Activated gamma-delta T cell treated with anti-CD3 and anti-CD28 coated beads, Interleukin-2, amount 50 U/mL, for 16 hours (primary cell): ENCODE measurements at regions not wholly inside any gene's neighbourhood (a gene's known extent, or its start where the extent isn't known, plus 50 kb on each side); places are given as distances from the start of the nearest gene placed in this dataset.
"Not testable (repeated sequence)": the region's sequence is repeated elsewhere in the genome, so short reads cannot be mapped to it uniquely, and the experiment has no call there.

ENCODE experiments used
- DNase-seq: peaks from one replicate; pipeline ENCODE4 v3.0.0-alpha.2; 2020; ENCODE audit warnings: low read depth

GRCh38 chr12:76292891-76293290, 55.3 kb downstream of the BBS10 start:
- DNase-seq: not testable (repeated sequence)

GRCh38 chr12:76292305-76292704, 55.9 kb downstream of the BBS10 start:
- DNase-seq: not testable (repeated sequence)

GRCh38 chr12:76290963-76291859, 57.0 kb downstream of the BBS10 start:
- no peak for DNase-seq

GRCh38 chr12:76288218-76288617, 60.0 kb downstream of the BBS10 start:
- DNase-seq: no peak

- no peak for DNase-seq
These were observed 63.1 kb downstream of the BBS10 start for GRCh38 chr12:76284816-76285750.

- no peak for DNase-seq
These were observed 65.5 kb downstream of the BBS10 start for GRCh38 chr12:76282744-76283143.

GRCh38 chr12:76277480-76277879, 70.7 kb downstream of the BBS10 start:
- no peak for DNase-seq

GRCh38 chr12:76276499-76277151, 71.6 kb downstream of the BBS10 start:
- DNase-seq: no peak

GRCh38 chr12:76275511-76276093, 72.6 kb downstream of the BBS10 start:
- no peak for DNase-seq

GRCh38 chr12:76274420-76275083, 73.7 kb downstream of the BBS10 start:
- DNase-seq: no peak

GRCh38 chr12:76272287-76272686, 75.9 kb downstream of the BBS10 start:
- DNase-seq: no peak

- DNase-seq: no peak
These were observed 77.4 kb downstream of the BBS10 start for GRCh38 chr12:76270657-76271358.

- DNase-seq: no peak
These were observed 79.9 kb downstream of the BBS10 start for GRCh38 chr12:76268267-76268666.

- no peak for DNase-seq
These were observed 81.4 kb downstream of the BBS10 start for GRCh38 chr12:76266797-76267196.

- no peak for DNase-seq
These were observed 82.6 kb downstream of the BBS10 start for GRCh38 chr12:76265424-76266180.

GRCh38 chr12:76264611-76265012, 83.6 kb downstream of the BBS10 start:
- no peak for DNase-seq

- DNase-seq: no peak
These were observed 84.5 kb downstream of the BBS10 start for GRCh38 chr12:76263696-76264095.

- no peak for DNase-seq
These were observed 87.8 kb downstream of the BBS10 start for GRCh38 chr12:76260390-76260748.

GRCh38 chr12:76259660-76260389, 88.4 kb downstream of the BBS10 start:
- DNase-seq: no peak
